ENCODE measurements at regions not wholly inside any gene's neighbourhood (a gene's known extent, or its start where the extent isn't known, plus 50 kb on each side); places are given as distances from the start of the nearest gene placed in this dataset.
A peak's percentile ranks its signal among the peaks of the same experiment; 100 is the strongest.

DNA sequence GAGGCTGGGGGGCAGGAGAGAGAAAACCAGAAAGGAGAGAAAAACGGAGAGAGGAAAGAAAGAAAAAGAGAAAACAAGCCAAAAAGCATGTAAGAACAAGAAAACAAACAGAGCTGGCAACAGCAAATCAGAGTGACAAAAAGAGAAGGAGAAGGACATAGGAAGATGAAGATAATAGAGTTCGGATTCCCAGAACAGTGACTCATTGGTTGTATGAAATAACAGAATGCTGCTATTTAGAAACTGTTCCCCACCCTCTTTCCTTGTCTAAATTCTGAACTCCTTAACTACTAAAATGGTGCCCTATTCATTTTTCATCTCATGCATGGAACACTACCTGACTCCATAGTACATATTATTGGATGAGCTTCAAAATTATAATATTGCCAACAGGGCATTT is 317.4 kb downstream of the C11orf87 start:
- H3K27ac ChIP-seq (ENCODE audit: low read length), result no peak overlapping the region
- no peak overlapping the region for H3K4me3 ChIP-seq (ENCODE audit: low read length)
- H3K9me3 ChIP-seq (replicated peaks; ENCODE audit: insufficient read depth, low read length), result no peaks in the 10 kb centered on the region
- H3K9ac ChIP-seq (ENCODE audit: low read length), result no peak overlapping the region
- H4K20me1 ChIP-seq (ENCODE audit: insufficient read depth, low read length), result no peaks in the 10 kb centered on the region
- no peaks in the 10 kb centered on the region for H3F3A ChIP-seq (ENCODE audit: insufficient read depth, low read length)
- DNase-seq, result no peak
- no peak overlapping the region for H3K4me2 ChIP-seq (ENCODE audit: low read depth, low read length)
- H3K36me3 ChIP-seq (replicated peaks; ENCODE audit: insufficient read depth, low read length), result no peaks in the 10 kb centered on the region
- no peak overlapping the region for H2AFZ ChIP-seq (ENCODE audit: low read length)
- H3K27me3 ChIP-seq (replicated peaks; ENCODE audit: insufficient read depth, low read length), result no peaks in the 10 kb centered on the region
- no peak for TF ChIP-seq EZH2phosphoT487 (IDR thresholded peaks at IDR 0.05; ENCODE audit: low read length)
- TF ChIP-seq, protein P1, sequence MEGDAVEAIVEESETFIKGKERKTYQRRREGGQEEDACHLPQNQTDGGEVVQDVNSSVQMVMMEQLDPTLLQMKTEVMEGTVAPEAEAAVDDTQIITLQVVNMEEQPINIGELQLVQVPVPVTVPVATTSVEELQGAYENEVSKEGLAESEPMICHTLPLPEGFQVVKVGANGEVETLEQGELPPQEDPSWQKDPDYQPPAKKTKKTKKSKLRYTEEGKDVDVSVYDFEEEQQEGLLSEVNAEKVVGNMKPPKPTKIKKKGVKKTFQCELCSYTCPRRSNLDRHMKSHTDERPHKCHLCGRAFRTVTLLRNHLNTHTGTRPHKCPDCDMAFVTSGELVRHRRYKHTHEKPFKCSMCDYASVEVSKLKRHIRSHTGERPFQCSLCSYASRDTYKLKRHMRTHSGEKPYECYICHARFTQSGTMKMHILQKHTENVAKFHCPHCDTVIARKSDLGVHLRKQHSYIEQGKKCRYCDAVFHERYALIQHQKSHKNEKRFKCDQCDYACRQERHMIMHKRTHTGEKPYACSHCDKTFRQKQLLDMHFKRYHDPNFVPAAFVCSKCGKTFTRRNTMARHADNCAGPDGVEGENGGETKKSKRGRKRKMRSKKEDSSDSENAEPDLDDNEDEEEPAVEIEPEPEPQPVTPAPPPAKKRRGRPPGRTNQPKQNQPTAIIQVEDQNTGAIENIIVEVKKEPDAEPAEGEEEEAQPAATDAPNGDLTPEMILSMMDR (IDR thresholded peaks at IDR 0.05; ENCODE audit: low read length), result no peak
- TF ChIP-seq EZH2 (optimal IDR thresholded peaks at IDR 0.05; ENCODE audit: low read depth, low read length), result no peak
- H3K9me2 ChIP-seq (replicated peaks; ENCODE audit: insufficient read depth, low read length), result no peaks in the 10 kb centered on the region
- no peaks in the 10 kb centered on the region for H3K4me1 ChIP-seq (ENCODE audit: low read length)
- no peaks in the 10 kb centered on the region for H3K79me2 ChIP-seq (ENCODE audit: low read length)

DNA sequence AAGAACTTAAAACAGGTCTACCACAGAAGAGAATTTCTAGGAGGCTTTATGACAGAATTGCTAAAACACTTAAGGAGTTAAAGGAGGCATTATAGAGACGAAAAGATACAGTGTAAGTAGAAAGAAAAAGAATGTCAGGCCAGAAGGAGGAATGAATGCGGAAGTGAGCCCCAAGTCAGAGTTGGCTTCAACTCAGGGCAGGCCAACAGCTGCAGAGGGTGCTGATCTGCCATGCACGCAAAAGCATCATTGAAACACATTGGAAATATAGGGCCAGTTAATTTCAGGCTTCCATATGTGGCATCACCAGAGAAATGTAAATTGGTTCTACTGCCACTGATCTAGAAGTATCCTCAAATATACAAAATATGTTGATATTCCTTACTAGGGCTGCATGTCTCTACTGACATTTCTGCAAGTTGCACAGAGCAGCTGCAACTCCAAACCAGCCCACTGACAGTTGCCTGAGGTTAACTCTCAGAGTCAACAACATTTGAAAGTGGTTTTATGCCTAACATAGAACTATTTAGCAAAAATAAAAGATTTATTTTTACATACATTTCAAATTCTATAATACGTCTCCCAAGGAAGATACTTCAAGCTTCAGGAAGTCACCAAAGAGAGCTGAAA is 324.1 kb downstream of the C11orf87 start:
- H3K4me3 ChIP-seq (ENCODE audit: low read length), result no peak overlapping the region
- H3F3A ChIP-seq (ENCODE audit: insufficient read depth, low read length), result no peaks in the 10 kb centered on the region
- no peaks in the 10 kb centered on the region for H3K9me2 ChIP-seq (replicated peaks; ENCODE audit: insufficient read depth, low read length)
- TF ChIP-seq EZH2phosphoT487 (IDR thresholded peaks at IDR 0.05; ENCODE audit: low read length) (no peak), EZH2 (optimal IDR thresholded peaks at IDR 0.05; ENCODE audit: low read depth, low read length) (no peak)
- TF ChIP-seq, protein P1 (IDR thresholded peaks at IDR 0.05; ENCODE audit: low read length), result no peak
- no peak overlapping the region for H3K27ac ChIP-seq (ENCODE audit: low read length)
- H3K9ac ChIP-seq (ENCODE audit: low read length), result no peak overlapping the region
- H3K4me1 ChIP-seq (ENCODE audit: low read length), result peaks cover 12% of the 10 kb centered on the region
- no peaks in the 10 kb centered on the region for H3K9me3 ChIP-seq (replicated peaks; ENCODE audit: insufficient read depth, low read length)
- H3K4me2 ChIP-seq (ENCODE audit: low read depth, low read length), result no peak overlapping the region
- H4K20me1 ChIP-seq (ENCODE audit: insufficient read depth, low read length), result no peaks in the 10 kb centered on the region
- no peaks in the 10 kb centered on the region for H3K36me3 ChIP-seq (replicated peaks; ENCODE audit: insufficient read depth, low read length)
- no peaks in the 10 kb centered on the region for H3K79me2 ChIP-seq (ENCODE audit: low read length)
- no peaks in the 10 kb centered on the region for H3K27me3 ChIP-seq (replicated peaks; ENCODE audit: insufficient read depth, low read length)
- H2AFZ ChIP-seq (ENCODE audit: low read length), result no peak overlapping the region
- no peak for DNase-seq

DNA sequence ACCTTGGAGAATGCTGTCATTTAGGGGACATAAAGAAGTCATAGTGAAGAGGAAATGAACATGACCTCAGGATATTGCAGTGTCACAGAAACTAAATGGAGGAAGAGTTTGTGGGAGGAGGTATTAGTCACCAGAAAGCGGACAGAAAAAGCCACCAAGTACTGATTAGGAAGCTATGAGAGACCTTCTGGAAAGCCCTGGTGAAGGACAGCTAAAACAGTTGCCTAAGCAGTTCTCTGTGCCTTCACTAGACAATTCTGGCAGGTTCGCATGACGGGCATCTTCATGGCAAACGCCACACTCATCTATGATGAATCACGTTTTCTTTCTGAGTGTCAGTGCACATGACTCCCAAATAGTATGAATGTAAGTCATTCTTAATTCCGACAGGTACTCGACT is 325.8 kb downstream of the C11orf87 start:
- no peaks in the 10 kb centered on the region for H3K36me3 ChIP-seq (replicated peaks; ENCODE audit: insufficient read depth, low read length)
- no peak overlapping the region for H3K27ac ChIP-seq (ENCODE audit: low read length)
- H3K9me2 ChIP-seq (replicated peaks; ENCODE audit: insufficient read depth, low read length), result no peaks in the 10 kb centered on the region
- no peaks in the 10 kb centered on the region for H3F3A ChIP-seq (ENCODE audit: insufficient read depth, low read length)
- no peaks in the 10 kb centered on the region for H4K20me1 ChIP-seq (ENCODE audit: insufficient read depth, low read length)
- H3K9ac ChIP-seq (ENCODE audit: low read length), result no peak overlapping the region
- TF ChIP-seq EZH2phosphoT487 (IDR thresholded peaks at IDR 0.05; ENCODE audit: low read length) (no peak), EZH2 (optimal IDR thresholded peaks at IDR 0.05; ENCODE audit: low read depth, low read length) (no peak)
- TF ChIP-seq, protein P1 (IDR thresholded peaks at IDR 0.05; ENCODE audit: low read length), result no peak
- H3K9me3 ChIP-seq (replicated peaks; ENCODE audit: insufficient read depth, low read length), result no peaks in the 10 kb centered on the region
- H2AFZ ChIP-seq (ENCODE audit: low read length), result no peak overlapping the region
- DNase-seq, result peak; percentile 33
- H3K79me2 ChIP-seq (ENCODE audit: low read length), result no peaks in the 10 kb centered on the region
- no peak overlapping the region for H3K4me2 ChIP-seq (ENCODE audit: low read depth, low read length)
- peaks cover 12% of the 10 kb centered on the region for H3K4me1 ChIP-seq (ENCODE audit: low read length)
- H3K4me3 ChIP-seq (ENCODE audit: low read length), result no peak overlapping the region
- no peaks in the 10 kb centered on the region for H3K27me3 ChIP-seq (replicated peaks; ENCODE audit: insufficient read depth, low read length)
